HG03442 (cell line): ENCODE measurements at regions not wholly inside any gene's neighbourhood (a gene's known extent, or its start where the extent isn't known, plus 50 kb on each side); places are given as distances from the start of the nearest gene placed in this dataset.

ENCODE experiments used
- ATAC-seq: cut with Tn5 transposase; IDR thresholded peaks from one replicate; pipeline ENCODE4 v1.9.1; 2021; ENCODE audit warnings: mild to moderate bottlenecking, moderate library complexity; ENCODE audit not compliant: unreplicated experiment

- ATAC-seq: no peak
Measured at GRCh38 chr16:85475691-85476300, 137.3 kb upstream of the GSE1 start.

DNA sequence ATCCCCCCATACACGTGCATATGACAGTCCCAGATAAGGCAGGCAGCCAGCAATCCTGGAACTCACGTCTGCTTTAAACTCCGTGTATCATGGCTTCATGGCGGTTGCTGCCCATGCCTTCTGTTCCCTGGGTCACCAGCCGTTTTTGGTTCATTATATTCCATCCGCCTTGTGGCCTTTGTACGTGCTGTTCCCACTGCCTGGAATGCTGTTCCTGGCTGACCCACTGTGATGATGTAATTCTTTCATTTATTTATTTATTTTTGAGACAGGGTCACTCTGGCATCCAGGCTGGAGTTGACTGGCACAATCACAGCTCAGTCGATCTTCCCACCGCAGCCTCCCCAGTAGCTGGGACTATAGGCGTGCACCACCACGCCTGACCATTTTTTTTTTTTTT is 136.7 kb upstream of the GSE1 start:
- no peak for ATAC-seq

DNA sequence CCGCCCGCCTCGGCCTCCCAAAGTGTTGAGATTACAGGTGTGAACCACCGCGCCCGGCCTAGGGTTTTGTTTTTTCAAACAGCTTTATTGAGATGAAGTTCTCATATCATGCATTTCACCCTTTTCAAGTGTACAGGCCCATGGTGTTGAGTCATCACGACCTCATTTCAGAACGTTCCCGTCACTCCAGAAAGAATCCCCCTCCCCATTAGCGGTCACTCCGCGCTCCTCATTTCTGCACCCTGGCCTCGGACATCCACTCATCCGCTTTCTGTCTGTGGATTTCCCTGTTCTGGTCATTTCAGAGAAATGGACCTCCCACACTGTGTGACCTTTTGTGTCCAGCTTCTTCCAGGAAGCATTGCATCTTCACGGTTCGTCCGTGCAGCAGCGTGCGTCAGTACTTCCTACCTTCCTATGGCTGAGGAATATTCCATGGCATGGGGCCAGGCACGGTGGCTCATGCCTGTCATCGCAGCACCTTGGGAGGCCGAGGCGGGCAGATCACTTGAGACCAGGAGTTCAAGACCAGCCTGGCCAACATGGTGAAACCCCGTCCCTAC is 135.2 kb upstream of the GSE1 start:
- ATAC-seq: no peak

- ATAC-seq: no peak
Measured at GRCh38 chr16:85479972-85480726, 133.0 kb upstream of the GSE1 start.

GRCh38 chr16:85480727-85481101 is 132.4 kb upstream of the GSE1 start:
- ATAC-seq: no peak

- no peak for ATAC-seq
Measured at GRCh38 chr16:85481206-85481605, 131.9 kb upstream of the GSE1 start.

- no peak for ATAC-seq
Measured at GRCh38 chr16:85481738-85482137, 131.4 kb upstream of the GSE1 start.

DNA sequence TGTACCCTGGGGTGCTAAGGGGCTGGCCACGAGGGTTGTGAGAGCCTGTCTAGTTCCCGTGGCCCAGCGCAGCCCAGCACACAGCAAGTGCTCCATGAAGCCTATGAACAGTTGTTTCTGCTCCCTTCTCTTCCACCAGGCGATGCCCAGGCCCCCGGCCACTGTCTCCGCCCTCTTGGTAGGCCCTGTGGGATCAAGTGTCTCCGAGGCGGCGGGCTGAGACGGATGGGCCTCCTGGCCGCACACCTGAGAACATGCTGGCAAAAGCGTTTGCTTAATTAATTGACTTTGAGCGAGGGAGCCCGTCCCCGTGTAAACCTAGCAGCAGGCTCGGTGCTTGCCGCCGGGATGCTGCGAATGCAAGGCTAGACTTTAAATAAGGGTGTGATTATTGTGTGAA is 129.7 kb upstream of the GSE1 start:
- no peak for ATAC-seq

- no peak for ATAC-seq
Measured at GRCh38 chr16:85484347-85485300, 128.5 kb upstream of the GSE1 start.

- ATAC-seq: no peak
Measured at GRCh38 chr16:85485379-85485778, 127.7 kb upstream of the GSE1 start.

- no peak for ATAC-seq
Measured at GRCh38 chr16:85486256-85486915, 126.7 kb upstream of the GSE1 start.

DNA sequence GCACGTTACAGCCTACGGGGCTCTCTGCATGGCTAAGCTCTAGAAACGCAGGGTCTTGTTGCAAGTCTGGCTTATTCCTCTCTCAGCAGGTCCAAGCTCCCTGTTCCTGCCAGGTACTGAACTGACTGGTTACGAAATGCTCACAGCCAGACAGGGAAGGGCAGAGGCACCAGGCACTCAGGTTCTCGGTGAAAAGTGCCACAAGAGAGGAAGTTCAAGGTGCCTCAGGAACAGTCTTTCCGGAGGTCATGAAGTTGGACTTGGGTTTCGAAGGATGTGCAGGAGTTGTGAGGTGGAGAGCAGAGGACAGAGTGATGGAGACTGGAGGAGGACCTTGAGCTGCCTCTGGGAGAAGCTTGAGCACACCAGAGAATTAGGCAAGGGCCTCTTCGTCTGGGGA is 124.7 kb upstream of the GSE1 start:
- ATAC-seq: no peak

GRCh38 chr16:85490407-85491057 is 122.6 kb upstream of the GSE1 start:
- ATAC-seq: no peak

DNA sequence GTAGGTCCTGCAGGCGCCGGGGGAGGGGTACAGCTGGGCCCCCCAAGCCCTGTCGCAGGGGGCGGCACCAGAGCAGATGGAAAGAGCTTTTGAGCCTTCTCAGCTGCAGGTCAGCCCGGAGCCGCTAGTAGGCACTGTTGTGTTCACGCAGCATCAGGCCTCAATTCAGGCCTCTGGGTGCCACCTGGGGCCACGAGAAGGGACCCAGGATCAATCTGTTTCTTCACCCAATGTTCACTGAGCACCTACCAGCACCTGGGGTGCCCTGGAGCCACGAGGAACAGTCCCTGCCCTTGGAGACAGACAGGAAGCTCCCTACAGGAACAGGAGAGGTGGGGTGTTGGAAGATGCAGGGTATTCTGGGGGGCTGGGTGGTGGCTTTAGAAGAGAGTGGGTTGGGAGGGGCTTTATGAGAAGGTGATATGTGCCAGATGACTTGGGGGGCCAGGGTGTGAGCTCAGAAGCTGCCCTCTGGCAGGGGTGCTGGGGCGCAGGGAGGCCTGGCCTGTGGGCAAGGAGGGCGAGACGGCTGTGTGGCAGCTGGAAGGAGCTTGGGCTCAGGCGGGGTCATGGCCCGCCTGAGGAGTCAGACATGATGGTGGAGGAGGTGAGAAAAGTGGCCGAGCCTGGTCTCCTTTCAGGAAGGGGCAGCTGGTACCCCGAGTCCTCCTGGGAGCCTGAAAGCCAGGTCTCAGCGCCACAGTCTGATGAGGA is 121.9 kb upstream of the GSE1 start:
- ATAC-seq: no peak

GRCh38 chr16:85491798-85492294 is 121.3 kb upstream of the GSE1 start:
- ATAC-seq: no peak

DNA sequence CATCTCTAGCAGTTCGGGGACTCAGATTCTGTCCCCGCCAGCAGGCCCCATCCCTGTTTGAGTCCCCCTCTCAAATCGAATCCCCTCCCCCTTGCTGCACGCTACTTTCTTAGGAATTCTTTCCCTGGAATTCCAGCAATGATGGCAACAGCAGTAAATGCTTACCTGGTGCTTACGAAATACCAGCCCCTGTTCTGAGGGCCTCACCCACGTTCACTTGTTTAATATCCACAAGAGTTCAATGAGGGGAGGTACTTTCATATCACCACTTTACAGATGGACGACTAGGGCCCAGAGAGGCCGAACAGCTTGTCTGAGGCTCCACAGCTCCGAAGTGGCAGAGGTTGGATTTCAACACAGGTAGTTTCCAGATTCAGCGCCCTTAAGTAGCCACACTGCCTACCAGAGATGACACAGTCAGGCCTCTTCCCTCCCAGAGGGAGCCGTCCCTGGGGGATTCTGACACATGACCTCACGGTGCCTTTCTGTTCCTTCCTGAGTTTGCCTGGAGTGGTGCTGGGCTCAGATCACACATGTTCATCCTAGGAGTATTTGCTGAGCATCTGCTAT is 120.7 kb upstream of the GSE1 start:
- no peak for ATAC-seq

- no peak for ATAC-seq
Measured at GRCh38 chr16:85494315-85494714, 118.8 kb upstream of the GSE1 start.

GRCh38 chr16:85495259-85495658 is 117.9 kb upstream of the GSE1 start:
- ATAC-seq: no peak
